Tongue (tissue), 1 donor: ENCODE measurements at regions not wholly inside any gene's neighbourhood (a gene's known extent, or its start where the extent isn't known, plus 50 kb on each side); places are given as distances from the start of the nearest gene placed in this dataset.
"Not testable (repeated sequence)": the region's sequence is repeated elsewhere in the genome, so short reads cannot be mapped to it uniquely, and the experiment has no call there.

Experiments used
- DNase-seq: peaks from one replicate; pipeline ENCODE4 v3.0.0-alpha.2; 2015

- DNase-seq, result no peak
Observed at GRCh38 chr17:36846410-36847292, 90.6 kb upstream of the LHX1 start.

- DNase-seq, result no peak
Observed at GRCh38 chr17:36848008-36848902, 89.0 kb upstream of the LHX1 start.

GRCh38 chr17:36849020-36849419 is 88.3 kb upstream of the LHX1 start:
- not testable (repeated sequence) for DNase-seq

GRCh38 chr17:36849871-36850348 is 87.4 kb upstream of the LHX1 start:
- DNase-seq, result no peak

- DNase-seq, result no peak
Observed at GRCh38 chr17:36850790-36851189, 86.5 kb upstream of the LHX1 start.

- DNase-seq, result no peak
Observed at GRCh38 chr17:36851250-36851649, 86.0 kb upstream of the LHX1 start.

GRCh38 chr17:36852478-36852877 is 84.8 kb upstream of the LHX1 start:
- DNase-seq, result not testable (repeated sequence)

- DNase-seq, result no peak
Observed at GRCh38 chr17:36854982-36855381, 82.3 kb upstream of the LHX1 start.

GRCh38 chr17:36855459-36855858 is 81.8 kb upstream of the LHX1 start:
- DNase-seq, result no peak

GRCh38 chr17:36856222-36856621 is 81.1 kb upstream of the LHX1 start:
- DNase-seq, result no peak

- peak; percentile 24 for DNase-seq
Observed at GRCh38 chr17:36856903-36857381, 80.3 kb upstream of the LHX1 start.

GRCh38 chr17:36857698-36858097 is 79.6 kb upstream of the LHX1 start:
- no peak for DNase-seq

GRCh38 chr17:36858119-36859002 is 78.9 kb upstream of the LHX1 start:
- DNase-seq, result no peak

- DNase-seq, result peak; percentile 9
Observed at GRCh38 chr17:36859003-36859300, 78.3 kb upstream of the LHX1 start.

GRCh38 chr17:36859706-36860105 is 77.6 kb upstream of the LHX1 start:
- peak; percentile 75 for DNase-seq

GRCh38 chr17:36861531-36861930 is 75.7 kb upstream of the LHX1 start:
- no peak for DNase-seq

GRCh38 chr17:36862116-36862920 is 75.0 kb upstream of the LHX1 start:
- DNase-seq, result no peak

- DNase-seq, result no peak
Observed at GRCh38 chr17:36863131-36863530, 74.1 kb upstream of the LHX1 start.

GRCh38 chr17:36863676-36864612 is 73.3 kb upstream of the LHX1 start:
- DNase-seq, result no peak

- no peak for DNase-seq
Observed at GRCh38 chr17:36864827-36865430, 72.3 kb upstream of the LHX1 start.
